ENCODE measurements at regions not wholly inside any gene's neighbourhood (a gene's known extent, or its start where the extent isn't known, plus 50 kb on each side); places are given as distances from the start of the nearest gene placed in this dataset.

GRCh38 chr11:134541355-134541754 lies 129.3 kb upstream of the B3GAT1 start:
- peaks cover 24% of the 10 kb centered on the region for H3K4me1 Mint-ChIP-seq

DNA sequence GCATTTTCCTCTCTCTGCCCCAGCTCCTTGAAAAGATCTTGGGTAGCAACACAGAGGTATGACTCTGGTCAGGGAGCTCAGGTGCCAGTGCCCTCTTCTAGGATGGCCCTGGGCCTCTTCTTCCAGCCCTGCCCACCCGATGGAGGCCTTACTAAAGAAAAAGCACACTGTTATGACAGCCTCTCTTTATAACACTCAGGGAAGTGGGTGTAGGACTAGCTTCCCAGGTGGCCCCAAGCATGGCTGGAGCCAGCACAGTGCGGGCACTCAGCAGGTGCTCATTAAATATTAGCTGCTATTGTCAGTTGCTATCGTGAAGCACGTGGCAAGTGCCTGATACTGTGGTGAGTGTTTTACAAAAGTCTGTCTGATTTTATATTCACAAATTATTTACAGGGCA lies 127.2 kb upstream of the B3GAT1 start:
- no peak overlapping the region for H3K27ac Mint-ChIP-seq
- DNase-seq (ENCODE audit: low spot score) (no peak), ATAC-seq (no peak)
- H3K36me3 Mint-ChIP-seq: peaks cover 4% of the 10 kb centered on the region; the same call in 1 of the 2 replicates
- TF ChIP-seq IRF2 (CRISPR knock-in tag; IDR thresholded peaks at IDR 0.05; ENCODE audit: borderline replicate concordance, low read depth) (no peak), ZNF425 (CRISPR knock-in tag; conservative IDR thresholded peaks at IDR 0.05) (no peak), ETV6 (CRISPR knock-in tag; IDR thresholded peaks at IDR 0.05) (no peak), ZNF263 (CRISPR knock-in tag; IDR thresholded peaks at IDR 0.05; ENCODE audit: low read depth) (no peak), KAT7 (CRISPR knock-in tag; IDR thresholded peaks at IDR 0.05; ENCODE audit: borderline replicate concordance) (no peak)
- no peak overlapping the region for H3K4me3 Mint-ChIP-seq
- no peaks in the 10 kb centered on the region for H3K27me3 Mint-ChIP-seq (ENCODE audit: low read depth)
- ChIA-PET CTCF (interaction anchor here (1.2 to 2.0 kb wide), 2 partner anchors 11 to 40 kb away, joined by 3 to 7 read pairs; no protein-coding TSS in a partner anchor), POLR2A (no interaction called here)
- H3K9me3 Mint-ChIP-seq: peaks cover 8% of the 10 kb centered on the region
- H3K4me1 Mint-ChIP-seq: peaks cover 24% of the 10 kb centered on the region

More at GRCh38 chr11:134541355-134541754, 129.3 kb upstream of the B3GAT1 start:
- no peaks in the 10 kb centered on the region for H3K27me3 Mint-ChIP-seq (ENCODE audit: low read depth)
- CTCF ChIA-PET: no interaction called here
- DNase-seq (ENCODE audit: low spot score): no peak
- no peak for ATAC-seq
- peaks cover 4% of the 10 kb centered on the region; the same call in 1 of the 2 replicates for H3K36me3 Mint-ChIP-seq
- no peak overlapping the region for H3K27ac Mint-ChIP-seq
- H3K4me3 Mint-ChIP-seq: no peak overlapping the region
- TF ChIP-seq ATF1 (CRISPR knock-in tag; IDR thresholded peaks at IDR 0.05) (no peak), NFATC4 (CRISPR knock-in tag; IDR thresholded peaks at IDR 0.05) (no peak), E2F5 (CRISPR knock-in tag; IDR thresholded peaks at IDR 0.05) (no peak), ZNF138 (CRISPR knock-in tag; conservative IDR thresholded peaks at IDR 0.05) (no peak), ZNF281 (CRISPR knock-in tag; IDR thresholded peaks at IDR 0.05) (no peak)
- TF ChIP-seq, protein P1, sequence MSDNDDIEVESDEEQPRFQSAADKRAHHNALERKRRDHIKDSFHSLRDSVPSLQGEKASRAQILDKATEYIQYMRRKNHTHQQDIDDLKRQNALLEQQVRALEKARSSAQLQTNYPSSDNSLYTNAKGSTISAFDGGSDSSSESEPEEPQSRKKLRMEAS (CRISPR knock-in tag; IDR thresholded peaks at IDR 0.05): no peak
- POLR2A ChIA-PET: interaction anchor here (1.2 kb wide), 1 partner anchor 19 kb away, joined by 3 read pairs; no protein-coding TSS in a partner anchor
- peaks cover 8% of the 10 kb centered on the region for H3K9me3 Mint-ChIP-seq

GRCh38 chr11:134538742-134539141 lies 126.7 kb upstream of the B3GAT1 start:
- H3K27me3 Mint-ChIP-seq (ENCODE audit: low read depth): no peaks in the 10 kb centered on the region
- H3K4me1 Mint-ChIP-seq: peaks cover 24% of the 10 kb centered on the region
- ATAC-seq: no peak
- TF ChIP-seq EMX1 (CRISPR knock-in tag; IDR thresholded peaks at IDR 0.05): no peak
- no peak overlapping the region for H3K27ac Mint-ChIP-seq
- POLR2A ChIA-PET: no interaction called here
- H3K9me3 Mint-ChIP-seq: peaks cover 8% of the 10 kb centered on the region
- DNase-seq (ENCODE audit: low spot score): no peak
- no peak overlapping the region for H3K4me3 Mint-ChIP-seq
- H3K36me3 Mint-ChIP-seq: peaks cover 4% of the 10 kb centered on the region; the same call in 1 of the 2 replicates
- CTCF ChIA-PET: interaction anchor here (1.2 to 2.0 kb wide), 2 partner anchors 10 to 41 kb away, joined by 3 to 7 read pairs; no protein-coding TSS in a partner anchor

GRCh38 chr11:134537941-134538340 lies 125.9 kb upstream of the B3GAT1 start:
- Mint-ChIP-seq H3K27ac (no peak overlapping the region), H3K4me1 (peaks cover 18% of the 10 kb centered on the region), H3K27me3 (ENCODE audit: low read depth) (no peaks in the 10 kb centered on the region), H3K9me3 (peaks cover 8% of the 10 kb centered on the region), H3K4me3 (no peak overlapping the region), H3K36me3 (peaks cover 4% of the 10 kb centered on the region; the same call in 1 of the 2 replicates)
- CTCF ChIA-PET: interaction anchor here (2.0 kb wide), 1 partner anchor 41 kb away, joined by 7 read pairs; no protein-coding TSS in a partner anchor
- POLR2A ChIA-PET: no interaction called here
- no peak for ATAC-seq
- DNase-seq (ENCODE audit: low spot score): no peak
- TF ChIP-seq TEAD4 (CRISPR knock-in tag; IDR thresholded peaks at IDR 0.05) (no peak), ZBTB21 (CRISPR knock-in tag; IDR thresholded peaks at IDR 0.05; ENCODE audit: borderline replicate concordance) (no peak), RORB (CRISPR knock-in tag; IDR thresholded peaks at IDR 0.05) (no peak)
- TF ChIP-seq, protein P2, sequence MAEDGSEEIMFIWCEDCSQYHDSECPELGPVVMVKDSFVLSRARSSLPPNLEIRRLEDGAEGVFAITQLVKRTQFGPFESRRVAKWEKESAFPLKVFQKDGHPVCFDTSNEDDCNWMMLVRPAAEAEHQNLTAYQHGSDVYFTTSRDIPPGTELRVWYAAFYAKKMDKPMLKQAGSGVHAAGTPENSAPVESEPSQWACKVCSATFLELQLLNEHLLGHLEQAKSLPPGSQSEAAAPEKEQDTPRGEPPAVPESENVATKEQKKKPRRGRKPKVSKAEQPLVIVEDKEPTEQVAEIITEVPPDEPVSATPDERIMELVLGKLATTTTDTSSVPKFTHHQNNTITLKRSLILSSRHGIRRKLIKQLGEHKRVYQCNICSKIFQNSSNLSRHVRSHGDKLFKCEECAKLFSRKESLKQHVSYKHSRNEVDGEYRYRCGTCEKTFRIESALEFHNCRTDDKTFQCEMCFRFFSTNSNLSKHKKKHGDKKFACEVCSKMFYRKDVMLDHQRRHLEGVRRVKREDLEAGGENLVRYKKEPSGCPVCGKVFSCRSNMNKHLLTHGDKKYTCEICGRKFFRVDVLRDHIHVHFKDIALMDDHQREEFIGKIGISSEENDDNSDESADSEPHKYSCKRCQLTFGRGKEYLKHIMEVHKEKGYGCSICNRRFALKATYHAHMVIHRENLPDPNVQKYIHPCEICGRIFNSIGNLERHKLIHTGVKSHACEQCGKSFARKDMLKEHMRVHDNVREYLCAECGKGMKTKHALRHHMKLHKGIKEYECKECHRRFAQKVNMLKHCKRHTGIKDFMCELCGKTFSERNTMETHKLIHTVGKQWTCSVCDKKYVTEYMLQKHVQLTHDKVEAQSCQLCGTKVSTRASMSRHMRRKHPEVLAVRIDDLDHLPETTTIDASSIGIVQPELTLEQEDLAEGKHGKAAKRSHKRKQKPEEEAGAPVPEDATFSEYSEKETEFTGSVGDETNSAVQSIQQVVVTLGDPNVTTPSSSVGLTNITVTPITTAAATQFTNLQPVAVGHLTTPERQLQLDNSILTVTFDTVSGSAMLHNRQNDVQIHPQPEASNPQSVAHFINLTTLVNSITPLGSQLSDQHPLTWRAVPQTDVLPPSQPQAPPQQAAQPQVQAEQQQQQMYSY (CRISPR knock-in tag; IDR thresholded peaks at IDR 0.05): no peak
- TF ChIP-seq, protein P3, sequence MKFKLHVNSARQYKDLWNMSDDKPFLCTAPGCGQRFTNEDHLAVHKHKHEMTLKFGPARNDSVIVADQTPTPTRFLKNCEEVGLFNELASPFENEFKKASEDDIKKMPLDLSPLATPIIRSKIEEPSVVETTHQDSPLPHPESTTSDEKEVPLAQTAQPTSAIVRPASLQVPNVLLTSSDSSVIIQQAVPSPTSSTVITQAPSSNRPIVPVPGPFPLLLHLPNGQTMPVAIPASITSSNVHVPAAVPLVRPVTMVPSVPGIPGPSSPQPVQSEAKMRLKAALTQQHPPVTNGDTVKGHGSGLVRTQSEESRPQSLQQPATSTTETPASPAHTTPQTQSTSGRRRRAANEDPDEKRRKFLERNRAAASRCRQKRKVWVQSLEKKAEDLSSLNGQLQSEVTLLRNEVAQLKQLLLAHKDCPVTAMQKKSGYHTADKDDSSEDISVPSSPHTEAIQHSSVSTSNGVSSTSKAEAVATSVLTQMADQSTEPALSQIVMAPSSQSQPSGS (CRISPR knock-in tag; IDR thresholded peaks at IDR 0.05; ENCODE audit: borderline replicate concordance, low read depth): no peak

All from WTC11 (cell line).